ENCODE measurements at regions not wholly inside any gene's neighbourhood (a gene's known extent, or its start where the extent isn't known, plus 50 kb on each side); places are given as distances from the start of the nearest gene placed in this dataset.

DNA sequence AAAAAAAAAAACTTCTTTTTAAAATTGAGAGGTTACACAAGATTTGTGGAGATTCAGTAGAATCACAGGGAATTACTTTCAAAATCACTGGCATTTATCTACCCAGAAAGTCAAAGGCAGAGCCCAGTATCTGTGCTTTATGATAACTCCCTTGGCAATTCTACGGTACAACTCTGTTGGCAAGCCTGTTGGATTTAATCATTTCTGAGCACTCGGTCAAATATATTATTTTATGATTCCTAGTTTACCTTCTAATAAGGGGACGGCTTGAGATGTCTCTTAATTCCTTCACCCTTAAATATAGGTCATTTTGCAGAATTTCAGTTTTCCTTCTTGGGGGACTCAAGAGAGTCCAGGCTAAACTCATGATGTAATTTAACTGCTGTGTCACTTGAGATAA, 987.6 kb downstream of the EFNB2 start:
- H3K27me3 ChIP-seq (ENCODE audit: insufficient read depth, insufficient read length) = no peaks in the 10 kb centered on the region
- no peak overlapping the region for H3K4me3 ChIP-seq (ENCODE audit: insufficient read length, low read depth)
- no peaks in the 10 kb centered on the region for H3K9me3 ChIP-seq (ENCODE audit: insufficient read depth, low read length)
- H3K36me3 ChIP-seq (ENCODE audit: insufficient read depth, insufficient read length, low read length) = no peaks in the 10 kb centered on the region
- TF ChIP-seq YY1 (IDR thresholded peaks at IDR 0.05; ENCODE audit: insufficient read depth, insufficient read length) = no peak
- no peak overlapping the region for H3K9ac ChIP-seq (ENCODE audit: insufficient read length, low read depth)
- DNase-seq (ENCODE audit: low read depth, low spot score) = no peak
- H3K4me1 ChIP-seq (ENCODE audit: insufficient read depth, insufficient read length) = no peaks in the 10 kb centered on the region

DNA sequence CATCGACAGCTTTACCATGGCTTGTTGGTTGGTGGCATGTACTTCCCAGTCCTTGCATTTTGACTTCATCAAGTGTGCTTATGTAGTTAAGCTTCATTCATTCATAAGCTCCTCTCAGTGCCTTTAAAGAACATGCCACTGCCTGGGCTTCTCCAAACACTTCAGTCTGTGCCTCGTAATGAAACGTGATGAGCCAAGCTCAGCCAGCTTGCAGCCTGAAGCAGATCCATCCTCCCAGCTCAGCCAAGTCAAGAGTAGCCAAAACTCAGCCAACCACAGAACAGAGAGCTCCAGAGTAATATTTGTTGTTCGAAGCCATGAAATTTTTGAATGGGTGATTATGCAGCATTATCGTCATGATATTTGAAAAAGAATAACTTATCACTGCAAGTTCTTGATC, 989.7 kb downstream of the EFNB2 start:
- no peaks in the 10 kb centered on the region for H3K36me3 ChIP-seq (ENCODE audit: insufficient read depth, insufficient read length, low read length)
- H3K9ac ChIP-seq (ENCODE audit: insufficient read length, low read depth) = no peak overlapping the region
- H3K4me3 ChIP-seq (ENCODE audit: insufficient read length, low read depth) = no peak overlapping the region
- TF ChIP-seq ZNF274 (IDR thresholded peaks at IDR 0.05; ENCODE audit: low read depth, low read length) (no peak), SUZ12 (IDR thresholded peaks at IDR 0.05; ENCODE audit: extremely low read depth, insufficient read depth, insufficient read length) (no peak), YY1 (IDR thresholded peaks at IDR 0.05; ENCODE audit: insufficient read depth, insufficient read length) (no peak)
- no peak for DNase-seq (ENCODE audit: low read depth, low spot score)
- no peaks in the 10 kb centered on the region for H3K9me3 ChIP-seq (ENCODE audit: insufficient read depth, low read length)
- no peaks in the 10 kb centered on the region for H3K27me3 ChIP-seq (ENCODE audit: insufficient read depth, insufficient read length)
- H3K4me1 ChIP-seq (ENCODE audit: insufficient read depth, insufficient read length) = no peaks in the 10 kb centered on the region

DNA sequence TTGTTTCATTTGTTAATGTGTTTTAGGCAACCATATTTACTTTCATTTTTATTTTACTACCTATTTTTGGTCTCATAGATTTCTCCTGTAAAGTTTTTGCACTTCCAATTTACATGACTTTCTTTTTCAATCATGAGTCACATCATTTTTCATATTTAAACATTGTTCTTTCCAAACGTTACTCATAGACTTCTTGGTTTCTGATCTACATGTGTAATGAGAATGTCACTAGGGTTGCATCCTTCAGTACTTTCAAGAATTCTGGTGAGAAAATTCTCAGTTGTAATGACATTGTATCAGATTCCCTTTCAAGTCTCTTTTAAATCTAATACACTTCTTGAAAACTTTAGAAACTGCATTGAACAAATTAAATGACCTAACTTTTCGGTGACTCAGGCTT, 991.7 kb downstream of the EFNB2 start:
- H3K36me3 ChIP-seq (ENCODE audit: insufficient read depth, insufficient read length, low read length) = no peaks in the 10 kb centered on the region

DNA sequence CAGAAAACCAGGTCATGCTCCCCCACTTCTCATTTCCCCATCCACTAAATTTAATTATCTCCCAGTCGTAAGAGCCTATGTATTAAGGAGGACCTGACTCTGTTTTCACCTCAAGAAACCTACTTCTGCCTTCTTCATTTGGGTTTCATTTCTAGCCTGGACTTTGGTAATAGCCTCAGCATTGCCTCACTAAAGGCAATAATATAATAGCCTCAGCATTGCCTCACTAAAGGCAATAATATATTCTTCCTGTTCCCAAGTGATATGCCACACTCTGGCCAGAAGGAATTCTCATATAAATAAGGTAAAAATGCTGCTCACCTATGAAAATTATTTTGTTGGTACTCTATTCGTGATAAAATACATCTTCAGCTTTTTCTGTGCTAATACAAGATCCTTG, 993.9 kb downstream of the EFNB2 start:
- TF ChIP-seq SUZ12 (IDR thresholded peaks at IDR 0.05; ENCODE audit: extremely low read depth, insufficient read depth, insufficient read length) (no peak), ZNF274 (IDR thresholded peaks at IDR 0.05; ENCODE audit: low read depth, low read length) (no peak), YY1 (IDR thresholded peaks at IDR 0.05; ENCODE audit: insufficient read depth, insufficient read length) (no peak)

More for the DNA sequence above, 991.7 kb downstream of the EFNB2 start:
- Histone ChIP-seq H3K27me3 (ENCODE audit: insufficient read depth, insufficient read length) (no peaks in the 10 kb centered on the region), H3K9ac (ENCODE audit: insufficient read length, low read depth) (no peak overlapping the region), H3K9me3 (ENCODE audit: insufficient read depth, low read length) (no peaks in the 10 kb centered on the region), H3K4me3 (ENCODE audit: insufficient read length, low read depth) (no peak overlapping the region), H3K4me1 (ENCODE audit: insufficient read depth, insufficient read length) (no peaks in the 10 kb centered on the region)
- no peak for DNase-seq (ENCODE audit: low read depth, low spot score)
- TF ChIP-seq SUZ12 (IDR thresholded peaks at IDR 0.05; ENCODE audit: extremely low read depth, insufficient read depth, insufficient read length) (no peak), ZNF274 (IDR thresholded peaks at IDR 0.05; ENCODE audit: low read depth, low read length) (no peak), YY1 (IDR thresholded peaks at IDR 0.05; ENCODE audit: insufficient read depth, insufficient read length) (no peak)

DNA sequence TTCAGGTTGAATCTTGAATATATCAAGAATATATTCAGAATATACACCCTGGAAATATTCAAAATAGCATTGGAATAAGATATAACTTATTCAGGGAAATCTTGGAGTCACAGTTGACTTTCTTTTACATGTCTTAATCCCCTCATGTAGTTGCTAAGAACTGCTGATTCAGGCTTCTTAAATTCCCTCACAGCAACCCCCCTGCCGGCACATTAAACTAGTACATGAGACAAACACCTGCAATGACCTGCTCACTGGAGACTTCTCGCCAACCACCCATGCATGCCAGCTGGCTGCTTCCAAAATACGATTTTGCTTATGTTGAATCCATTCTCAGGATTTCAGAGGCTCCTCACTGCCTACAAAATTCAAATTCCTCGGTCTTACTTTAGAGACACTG, 997.1 kb downstream of the EFNB2 start:
- DNase-seq (ENCODE audit: low read depth, low spot score) = no peak
- TF ChIP-seq SUZ12 (IDR thresholded peaks at IDR 0.05; ENCODE audit: extremely low read depth, insufficient read depth, insufficient read length) (no peak), ZNF274 (IDR thresholded peaks at IDR 0.05; ENCODE audit: low read depth, low read length) (no peak), YY1 (IDR thresholded peaks at IDR 0.05; ENCODE audit: insufficient read depth, insufficient read length) (no peak)
- H3K4me1 ChIP-seq (ENCODE audit: insufficient read depth, insufficient read length) = no peaks in the 10 kb centered on the region
- H3K9me3 ChIP-seq (ENCODE audit: insufficient read depth, low read length) = no peaks in the 10 kb centered on the region
- no peak overlapping the region for H3K4me3 ChIP-seq (ENCODE audit: insufficient read length, low read depth)
- H3K36me3 ChIP-seq (ENCODE audit: insufficient read depth, insufficient read length, low read length) = no peaks in the 10 kb centered on the region
- no peak overlapping the region for H3K9ac ChIP-seq (ENCODE audit: insufficient read length, low read depth)
- H3K27me3 ChIP-seq (ENCODE audit: insufficient read depth, insufficient read length) = no peaks in the 10 kb centered on the region

More for the DNA sequence above, 993.9 kb downstream of the EFNB2 start:
- no peak overlapping the region for H3K4me3 ChIP-seq (ENCODE audit: insufficient read length, low read depth)
- no peaks in the 10 kb centered on the region for H3K27me3 ChIP-seq (ENCODE audit: insufficient read depth, insufficient read length)
- no peak overlapping the region for H3K9ac ChIP-seq (ENCODE audit: insufficient read length, low read depth)
- no peaks in the 10 kb centered on the region for H3K9me3 ChIP-seq (ENCODE audit: insufficient read depth, low read length)
- DNase-seq (ENCODE audit: low read depth, low spot score) = no peak
- H3K36me3 ChIP-seq (ENCODE audit: insufficient read depth, insufficient read length, low read length) = no peaks in the 10 kb centered on the region
- H3K4me1 ChIP-seq (ENCODE audit: insufficient read depth, insufficient read length) = no peaks in the 10 kb centered on the region

DNA sequence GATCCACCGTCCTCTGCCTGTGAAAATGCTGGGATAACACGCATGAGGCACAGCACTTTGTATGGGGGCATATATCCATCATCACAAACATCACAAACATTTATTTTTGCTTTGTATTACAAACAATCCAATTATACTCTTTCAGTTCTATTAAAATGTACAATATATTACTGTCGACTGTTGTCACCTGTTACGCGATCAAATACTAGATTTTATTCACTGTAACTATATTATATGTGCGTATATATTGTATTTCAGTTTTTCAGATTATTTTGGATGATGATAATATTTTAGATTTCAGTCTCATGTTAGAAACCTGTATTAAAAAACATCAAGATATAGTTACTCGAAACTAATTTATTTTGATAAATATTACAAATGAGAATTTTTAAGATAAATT, 998.3 kb downstream of the EFNB2 start:
- Histone ChIP-seq H3K4me3 (ENCODE audit: insufficient read length, low read depth) (no peak overlapping the region), H3K9me3 (ENCODE audit: insufficient read depth, low read length) (no peaks in the 10 kb centered on the region), H3K36me3 (ENCODE audit: insufficient read depth, insufficient read length, low read length) (no peaks in the 10 kb centered on the region), H3K4me1 (ENCODE audit: insufficient read depth, insufficient read length) (no peaks in the 10 kb centered on the region), H3K9ac (ENCODE audit: insufficient read length, low read depth) (no peak overlapping the region), H3K27me3 (ENCODE audit: insufficient read depth, insufficient read length) (no peaks in the 10 kb centered on the region)
- TF ChIP-seq SUZ12 (IDR thresholded peaks at IDR 0.05; ENCODE audit: extremely low read depth, insufficient read depth, insufficient read length) (no peak), YY1 (IDR thresholded peaks at IDR 0.05; ENCODE audit: insufficient read depth, insufficient read length) (no peak)
- no peak for DNase-seq (ENCODE audit: low read depth, low spot score)

DNA sequence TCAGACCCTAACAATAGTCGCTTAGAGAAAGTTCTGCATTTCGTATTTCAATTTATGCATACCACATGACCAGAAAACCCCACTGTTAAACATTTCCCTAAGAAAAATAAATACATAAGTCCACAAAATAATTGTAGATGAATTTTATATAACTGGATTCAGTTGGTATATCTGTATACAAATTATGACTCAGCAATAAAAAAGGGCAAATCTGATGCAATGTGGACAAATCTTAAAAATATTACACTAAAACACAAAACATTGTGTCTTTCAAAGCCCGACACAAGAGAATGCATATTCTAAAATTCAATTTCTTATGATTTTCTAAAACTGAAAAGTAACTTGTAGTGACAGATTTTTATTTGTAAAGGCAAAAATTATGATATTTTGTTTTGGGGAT, 1005.0 kb downstream of the EFNB2 start:
- TF ChIP-seq YY1 (IDR thresholded peaks at IDR 0.05; ENCODE audit: insufficient read depth, insufficient read length) = no peak
- TF ChIP-seq ZNF274 (IDR thresholded peaks at IDR 0.05; ENCODE audit: low read depth, low read length) = no peak
- no peak for TF ChIP-seq SUZ12 (IDR thresholded peaks at IDR 0.05; ENCODE audit: extremely low read depth, insufficient read depth, insufficient read length)
- DNase-seq (ENCODE audit: low read depth, low spot score) = no peak
- no peaks in the 10 kb centered on the region for H3K9me3 ChIP-seq (ENCODE audit: insufficient read depth, low read length)
- no peak overlapping the region for H3K4me3 ChIP-seq (ENCODE audit: insufficient read length, low read depth)
- H3K9ac ChIP-seq (ENCODE audit: insufficient read length, low read depth) = no peak overlapping the region
- no peaks in the 10 kb centered on the region for H3K27me3 ChIP-seq (ENCODE audit: insufficient read depth, insufficient read length)
- no peaks in the 10 kb centered on the region for H3K36me3 ChIP-seq (ENCODE audit: insufficient read depth, insufficient read length, low read length)
- H3K4me1 ChIP-seq (ENCODE audit: insufficient read depth, insufficient read length) = no peaks in the 10 kb centered on the region

DNA sequence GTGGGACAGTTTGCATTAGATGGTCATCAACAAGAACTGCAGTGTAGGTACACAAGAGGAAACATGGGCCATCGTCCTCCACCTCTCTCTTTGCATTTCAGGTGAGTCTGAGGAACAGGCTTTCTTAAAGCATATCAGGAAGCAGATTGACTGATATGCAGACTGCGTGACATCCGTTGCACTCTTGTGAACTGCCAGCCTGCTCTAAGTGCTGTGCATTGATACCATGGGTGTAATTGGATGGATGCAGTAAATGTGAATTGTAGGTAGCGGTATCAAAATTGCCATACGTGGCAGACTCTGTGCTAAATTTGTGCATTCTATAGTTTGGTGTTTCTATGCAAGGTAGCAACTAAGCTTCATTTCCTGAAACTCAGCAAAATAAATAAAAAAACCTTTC, 1008.3 kb downstream of the EFNB2 start:
- TF ChIP-seq SUZ12 (IDR thresholded peaks at IDR 0.05; ENCODE audit: extremely low read depth, insufficient read depth, insufficient read length) = no peak
- no peak for TF ChIP-seq YY1 (IDR thresholded peaks at IDR 0.05; ENCODE audit: insufficient read depth, insufficient read length)
- no peak for TF ChIP-seq ZNF274 (IDR thresholded peaks at IDR 0.05; ENCODE audit: low read depth, low read length)
- Histone ChIP-seq H3K4me1 (ENCODE audit: insufficient read depth, insufficient read length) (no peaks in the 10 kb centered on the region), H3K4me3 (ENCODE audit: insufficient read length, low read depth) (no peak overlapping the region), H3K36me3 (ENCODE audit: insufficient read depth, insufficient read length, low read length) (no peaks in the 10 kb centered on the region), H3K9me3 (ENCODE audit: insufficient read depth, low read length) (no peaks in the 10 kb centered on the region), H3K27me3 (ENCODE audit: insufficient read depth, insufficient read length) (no peaks in the 10 kb centered on the region), H3K9ac (ENCODE audit: insufficient read length, low read depth) (no peak overlapping the region)
- no peak for DNase-seq (ENCODE audit: low read depth, low spot score)
